ENCODE measurements at regions not wholly inside any gene's neighbourhood (a gene's known extent, or its start where the extent isn't known, plus 50 kb on each side); places are given as distances from the start of the nearest gene placed in this dataset.
"Not testable (repeated sequence)": the region's sequence is repeated elsewhere in the genome, so short reads cannot be mapped to it uniquely, and the experiment has no call there.

- no peak for DNase-seq
- H3K4me3 ChIP-seq: no peak overlapping the region
- no peaks in the 10 kb centered on the region for H3K9me3 ChIP-seq (replicated peaks)
- H3K4me1 ChIP-seq: peaks cover 8% of the 10 kb centered on the region
- peaks cover 5% of the 10 kb centered on the region for H3K27me3 ChIP-seq (ENCODE audit: low read depth)
- intact Hi-C loops (cut with micrococcal nuclease): no loop called here
- no peak overlapping the region for H3K27ac ChIP-seq (replicated peaks)
- TF ChIP-seq CTCF (IDR thresholded peaks at IDR 0.05; ENCODE audit: borderline replicate concordance): no peak
- H3K36me3 ChIP-seq: no peaks in the 10 kb centered on the region
Observed at GRCh38 chr6:167709196-167709595, 117.5 kb upstream of the AFDN start.

DNA sequence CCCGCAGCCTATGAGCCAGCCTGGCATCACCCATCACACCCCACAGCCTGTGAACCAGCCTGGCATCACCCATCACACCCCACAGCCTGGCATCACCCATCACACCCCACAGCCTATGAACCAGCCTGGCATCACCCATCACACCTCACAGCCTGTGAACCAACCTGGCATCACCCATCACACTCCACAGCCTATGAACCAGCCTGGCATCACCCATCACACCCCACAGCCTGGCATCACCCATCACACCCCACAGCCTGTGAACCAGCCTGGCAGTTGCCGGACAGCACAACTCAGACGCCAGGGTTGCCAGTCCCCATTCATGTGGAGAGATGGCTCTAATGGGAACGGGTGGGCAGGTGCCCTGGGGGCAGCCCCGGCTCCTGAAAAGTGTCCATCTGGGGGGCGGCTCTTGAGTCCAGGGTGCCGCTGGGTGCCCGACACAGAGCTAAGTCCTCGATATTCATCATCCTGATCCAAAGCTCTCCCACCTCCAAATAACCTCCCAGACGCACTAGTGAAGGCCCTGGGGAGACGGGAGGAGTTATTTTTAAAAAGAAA is 116.9 kb upstream of the AFDN start:
- H3K4me1 ChIP-seq, DNase-seq: not testable (repeated sequence)

DNA sequence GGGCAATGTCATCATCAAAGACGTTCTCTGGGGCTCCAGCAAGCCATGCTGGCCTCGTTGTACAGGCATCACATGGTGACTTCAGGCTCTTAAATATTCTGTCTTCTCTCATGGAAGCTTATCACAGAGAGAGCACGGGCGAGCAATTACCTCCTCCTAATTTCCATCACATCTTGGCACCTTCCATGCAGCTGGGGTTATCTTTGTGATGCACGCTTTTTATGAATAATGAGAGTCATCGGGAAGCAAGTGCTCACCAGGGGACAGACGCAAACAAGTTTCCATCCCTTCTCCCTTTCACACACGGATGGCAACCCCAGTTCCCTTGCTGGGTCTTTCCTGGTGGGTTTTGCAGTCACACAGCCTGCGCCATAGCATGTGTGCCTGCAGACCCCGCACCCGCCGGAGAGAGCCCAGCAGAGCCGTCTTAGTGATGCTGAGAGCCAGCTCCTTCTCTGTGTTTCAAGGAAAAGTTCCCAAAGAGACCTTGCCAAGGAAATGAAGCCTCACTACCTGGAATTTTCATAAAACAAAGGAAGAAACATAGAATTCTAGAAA is 116.3 kb upstream of the AFDN start:
- H3K9me3 ChIP-seq (replicated peaks): no peaks in the 10 kb centered on the region
- no peak overlapping the region for H3K27ac ChIP-seq (replicated peaks)
- TF ChIP-seq CTCF (IDR thresholded peaks at IDR 0.05; ENCODE audit: borderline replicate concordance): no peak
- no peaks in the 10 kb centered on the region for H3K36me3 ChIP-seq
- DNase-seq: no peak
- peaks cover 6% of the 10 kb centered on the region for H3K27me3 ChIP-seq (ENCODE audit: low read depth)
- peaks cover 8% of the 10 kb centered on the region for H3K4me1 ChIP-seq
- H3K4me3 ChIP-seq: no peak overlapping the region
- intact Hi-C loops (cut with micrococcal nuclease): no loop called here

More for the DNA sequence above, 116.9 kb upstream of the AFDN start:
- H3K27ac ChIP-seq (replicated peaks); H3K4me3 ChIP-seq; H3K27me3 ChIP-seq (ENCODE audit: low read depth); H3K9me3 ChIP-seq (replicated peaks); intact Hi-C loops (cut with micrococcal nuclease); H3K36me3 ChIP-seq: not testable (repeated sequence)

GRCh38 chr6:167711211-167711610 is 115.5 kb upstream of the AFDN start:
- Histone ChIP-seq H3K4me1 (peaks cover 8% of the 10 kb centered on the region), H3K9me3 (replicated peaks) (no peaks in the 10 kb centered on the region), H3K27ac (replicated peaks) (no peak overlapping the region), H3K4me3 (no peak overlapping the region), H3K27me3 (ENCODE audit: low read depth) (peaks cover 6% of the 10 kb centered on the region), H3K36me3 (no peaks in the 10 kb centered on the region)
- no peak for DNase-seq
- TF ChIP-seq CTCF (IDR thresholded peaks at IDR 0.05; ENCODE audit: borderline replicate concordance): no peak
- intact Hi-C loops (cut with micrococcal nuclease): no loop called here

DNA sequence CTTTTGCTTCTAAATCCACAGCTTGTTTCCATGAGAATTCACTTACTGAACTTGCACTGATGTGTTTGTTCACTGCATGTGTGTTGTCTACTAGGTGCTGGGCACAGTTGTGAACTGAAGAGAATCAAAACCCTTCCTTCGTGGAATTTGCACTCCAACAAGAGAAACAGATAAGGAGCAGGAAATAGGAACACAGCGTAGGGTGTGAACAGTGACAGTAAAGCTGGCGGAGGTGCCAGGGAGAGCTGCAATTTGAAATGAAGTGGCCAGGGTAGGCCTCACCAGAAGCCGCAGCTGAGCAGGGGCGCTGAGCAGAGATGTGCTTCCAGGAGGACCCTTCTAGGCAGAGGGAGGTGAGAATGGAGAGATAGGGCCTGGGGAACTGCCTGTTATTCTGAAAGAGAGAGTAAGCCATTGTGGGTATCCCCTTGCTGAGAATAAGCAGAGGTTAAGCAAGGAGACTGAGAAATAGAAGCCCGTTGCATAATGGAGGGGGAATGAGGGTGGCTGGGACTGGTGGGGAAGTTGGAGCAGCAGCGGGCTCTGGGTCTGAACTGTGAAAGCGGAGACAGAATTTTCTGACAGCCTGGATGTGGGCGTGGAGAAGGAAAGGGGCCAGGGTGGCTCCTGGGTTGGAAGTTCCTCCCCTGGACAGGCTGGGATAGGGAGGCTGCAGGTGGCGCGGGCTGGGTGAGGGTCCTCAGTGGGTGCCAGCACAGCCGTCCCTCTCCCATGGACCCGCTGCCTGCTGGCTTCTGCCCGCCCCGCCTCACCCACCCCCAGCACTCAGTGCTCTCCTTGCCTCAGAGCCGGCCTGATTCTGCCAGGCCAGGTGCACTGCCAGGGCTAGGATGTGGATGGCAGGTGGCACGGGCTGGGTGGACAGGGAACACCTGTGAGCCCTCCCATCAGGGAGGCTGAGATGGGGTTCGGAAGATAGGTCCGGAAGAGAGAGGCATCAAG is 114.7 kb upstream of the AFDN start:
- H3K27me3 ChIP-seq (ENCODE audit: low read depth): peaks cover 6% of the 10 kb centered on the region
- H3K4me1 ChIP-seq: peaks cover 8% of the 10 kb centered on the region
- no peak for TF ChIP-seq CTCF (IDR thresholded peaks at IDR 0.05; ENCODE audit: borderline replicate concordance)
- intact Hi-C loops (cut with micrococcal nuclease): no loop called here
- H3K4me3 ChIP-seq: no peak overlapping the region
- no peaks in the 10 kb centered on the region for H3K36me3 ChIP-seq
- no peaks in the 10 kb centered on the region for H3K9me3 ChIP-seq (replicated peaks)
- no peak overlapping the region for H3K27ac ChIP-seq (replicated peaks)
- no peak for DNase-seq

Measured in left ventricle myocardium inferior (tissue), 1 donor.